Transverse colon (tissue), 3 donors: ENCODE measurements at regions not wholly inside any gene's neighbourhood (a gene's known extent, or its start where the extent isn't known, plus 50 kb on each side); places are given as distances from the start of the nearest gene placed in this dataset.
"Not testable (repeated sequence)": the region's sequence is repeated elsewhere in the genome, so short reads cannot be mapped to it uniquely, and the experiment has no call there.

Experiments used
- CTCF ChIP-seq, 5 experiments: fragments of 200-600 bp in 3 of 5; fragments of 450-650 bp in 2 of 5; sonication (generic) in 3 of 5; IDR thresholded peaks; 1 replicate in 2 of 5; 2 replicates in 3 of 5; pipeline ENCODE4 v1.5.1; 2016 to 2017; ENCODE audit warnings: antibody characterized with exemption in 5 of 5, inconsistent platforms in 3 of 5, mild to moderate bottlenecking in 2 of 5, moderate library complexity in 1 of 5
- POLR2A ChIP-seq: fragments of 450-650 bp; IDR thresholded peaks from one replicate; pipeline ENCODE4 v1.6.1; 2016; ENCODE audit warnings: antibody characterized with exemption, mild to moderate bottlenecking, moderate library complexity

- TF ChIP-seq CTCF (IDR thresholded peaks at IDR 0.05); POLR2A: not testable (repeated sequence)
These were observed 288.3 kb downstream of the SPRY1 start for GRCh38 chr4:123684937-123685336.
